ENCODE measurements at regions not wholly inside any gene's neighbourhood (a gene's known extent, or its start where the extent isn't known, plus 50 kb on each side); places are given as distances from the start of the nearest gene placed in this dataset.

- TF ChIP-seq CTCF (IDR thresholded peaks at IDR 0.05; ENCODE audit: low read depth, low read length) (no peak), MYC (IDR thresholded peaks at IDR 0.05; ENCODE audit: low read depth, low read length) (no peak), POLR2A (IDR thresholded peaks at IDR 0.05; ENCODE audit: extremely low read depth, insufficient read length) (no peak), MAX (IDR thresholded peaks at IDR 0.05; ENCODE audit: low read depth, low read length) (no peak)
- DNase-seq (ENCODE audit: low read depth): no peak
- no peak overlapping the region for H3K4me3 ChIP-seq (ENCODE audit: low read depth, low read length)
These were observed 110.2 kb downstream of the FCRL5 start for GRCh38 chr1:157442065-157442464.

GRCh38 chr1:157439302-157439954, 112.9 kb downstream of the FCRL5 start:
- no peak overlapping the region for H3K4me3 ChIP-seq (ENCODE audit: low read depth, low read length)
- no peak for DNase-seq (ENCODE audit: low read depth)
- TF ChIP-seq MAX (IDR thresholded peaks at IDR 0.05; ENCODE audit: low read depth, low read length) (no peak), MYC (IDR thresholded peaks at IDR 0.05; ENCODE audit: low read depth, low read length) (no peak), POLR2A (IDR thresholded peaks at IDR 0.05; ENCODE audit: extremely low read depth, insufficient read length) (no peak), CTCF (IDR thresholded peaks at IDR 0.05; ENCODE audit: low read depth, low read length) (no peak)

- TF ChIP-seq MAX (IDR thresholded peaks at IDR 0.05; ENCODE audit: low read depth, low read length) (no peak), POLR2A (IDR thresholded peaks at IDR 0.05; ENCODE audit: extremely low read depth, insufficient read length) (no peak), CTCF (IDR thresholded peaks at IDR 0.05; ENCODE audit: low read depth, low read length) (no peak)
- no peak overlapping the region for H3K4me3 ChIP-seq (ENCODE audit: low read depth, low read length)
- DNase-seq (ENCODE audit: low read depth): no peak
These were observed 113.7 kb downstream of the FCRL5 start for GRCh38 chr1:157438613-157439012.

- H3K4me3 ChIP-seq (ENCODE audit: low read depth, low read length): no peak overlapping the region
- peak; percentile 22 for DNase-seq (ENCODE audit: low read depth)
- no peak for TF ChIP-seq CTCF (IDR thresholded peaks at IDR 0.05; ENCODE audit: low read depth, low read length)
- TF ChIP-seq MYC (IDR thresholded peaks at IDR 0.05; ENCODE audit: low read depth, low read length): no peak
- no peak for TF ChIP-seq POLR2A (IDR thresholded peaks at IDR 0.05; ENCODE audit: extremely low read depth, insufficient read length)
- no peak for TF ChIP-seq MAX (IDR thresholded peaks at IDR 0.05; ENCODE audit: low read depth, low read length)
These were observed 114.2 kb downstream of the FCRL5 start for GRCh38 chr1:157438146-157438545.

- no peak for TF ChIP-seq MAX (IDR thresholded peaks at IDR 0.05; ENCODE audit: low read depth, low read length)
- no peak for TF ChIP-seq MYC (IDR thresholded peaks at IDR 0.05; ENCODE audit: low read depth, low read length)
- no peak for TF ChIP-seq POLR2A (IDR thresholded peaks at IDR 0.05; ENCODE audit: extremely low read depth, insufficient read length)
- no peak for TF ChIP-seq CTCF (IDR thresholded peaks at IDR 0.05; ENCODE audit: low read depth, low read length)
- no peak overlapping the region for H3K4me3 ChIP-seq (ENCODE audit: low read depth, low read length)
- DNase-seq (ENCODE audit: low read depth): peak; percentile 92
These were observed 115.0 kb downstream of the FCRL5 start for GRCh38 chr1:157437296-157437695.

All from NB4 (cell line).